Neuron (in vitro differentiated cells): ENCODE measurements at regions not wholly inside any gene's neighbourhood (a gene's known extent, or its start where the extent isn't known, plus 50 kb on each side); places are given as distances from the start of the nearest gene placed in this dataset.

Experiments used
- H2AFZ ChIP-seq: one replicate; pipeline ENCODE4 v1.6.1; 2013; ENCODE audit warnings: low read depth, mild to moderate bottlenecking, inconsistent platforms, low read length, moderate library complexity
- H3K27me3 ChIP-seq: one replicate; pipeline ENCODE4 v1.6.1; 2013; ENCODE audit warnings: low read length; ENCODE audit not compliant: insufficient read depth
- H3K36me3 ChIP-seq: one replicate; pipeline ENCODE4 v1.6.1; 2013; ENCODE audit warnings: low read length; ENCODE audit not compliant: insufficient read depth
- H3K4me1 ChIP-seq: one replicate; pipeline ENCODE4 v1.6.1; 2013; ENCODE audit warnings: low read length; ENCODE audit not compliant: insufficient read depth
- H3K4me3 ChIP-seq: 2 replicates; pipeline ENCODE4 v1.5.1; 2013; ENCODE audit warnings: mild to moderate bottlenecking, low read length, moderate library complexity
- H3K9me3 ChIP-seq: one replicate; pipeline ENCODE4 v1.6.1; 2013; ENCODE audit warnings: low read length

DNA sequence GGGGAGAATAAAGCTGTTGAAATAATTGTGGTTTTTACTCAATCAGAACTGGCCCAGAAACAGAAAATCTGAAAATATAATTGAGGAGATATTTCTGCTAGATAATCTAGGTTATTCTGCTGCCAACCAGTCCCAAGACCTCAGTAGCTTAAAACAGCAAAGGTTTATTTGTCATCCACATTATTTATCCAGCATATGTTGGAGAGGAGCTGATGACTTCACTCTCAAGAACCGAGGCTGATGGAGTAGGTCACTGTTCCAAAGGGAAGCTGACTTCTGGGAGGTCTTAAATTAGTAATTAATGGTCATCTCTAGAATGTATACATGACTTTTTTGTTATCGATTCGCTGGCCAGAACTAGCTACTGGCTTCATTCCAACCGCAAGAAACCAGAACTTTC lies 124.8 kb upstream of the CTNNA2 start:
- Histone ChIP-seq H3K4me1 (peaks cover 2% of the 10 kb centered on the region), H3K27me3 (no peaks in the 10 kb centered on the region), H2AFZ (no peak overlapping the region), H3K4me3 (no peak overlapping the region), H3K9me3 (no peaks in the 10 kb centered on the region), H3K36me3 (no peaks in the 10 kb centered on the region)

DNA sequence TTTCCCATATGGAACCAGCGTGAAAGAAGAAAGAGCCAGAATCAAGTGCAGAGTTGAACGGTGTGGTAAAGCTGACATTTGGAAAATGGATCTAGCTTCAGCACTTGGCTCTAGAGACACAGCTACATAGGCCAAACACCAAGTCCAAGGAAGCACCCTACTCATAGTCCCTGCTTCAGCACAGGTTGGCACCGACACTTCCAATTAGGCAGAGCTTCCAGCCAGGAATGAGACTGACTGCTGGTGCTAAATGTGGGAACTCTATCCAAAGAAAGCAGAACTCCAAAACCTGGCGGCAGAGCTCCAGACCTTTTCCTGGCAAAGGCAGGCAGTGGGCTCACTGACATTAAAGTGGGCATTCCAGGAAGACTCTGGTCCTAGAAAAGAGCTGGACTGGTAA lies 125.4 kb upstream of the CTNNA2 start:
- no peaks in the 10 kb centered on the region for H3K36me3 ChIP-seq
- no peaks in the 10 kb centered on the region for H3K9me3 ChIP-seq
- no peak overlapping the region for H2AFZ ChIP-seq
- no peaks in the 10 kb centered on the region for H3K27me3 ChIP-seq
- H3K4me1 ChIP-seq: no peaks in the 10 kb centered on the region
- no peak overlapping the region for H3K4me3 ChIP-seq

DNA sequence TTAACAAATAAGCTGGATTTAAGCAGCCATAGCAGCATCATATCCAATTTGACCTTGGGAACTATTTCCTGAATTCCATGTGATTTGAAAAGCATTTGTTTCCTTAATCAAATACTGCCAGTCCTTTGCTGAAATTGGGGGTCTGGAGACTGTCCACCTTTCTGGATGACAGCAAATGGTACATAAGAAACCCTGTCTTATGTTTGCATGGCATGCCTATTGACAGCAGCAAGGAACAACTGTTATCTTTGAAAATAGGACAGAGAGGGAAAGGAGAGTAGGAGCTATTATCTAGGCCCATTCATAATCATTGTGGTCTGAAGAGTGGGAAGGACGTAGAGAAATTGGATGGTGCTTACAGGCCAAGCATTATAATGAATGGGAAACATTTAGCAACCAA lies 129.2 kb upstream of the CTNNA2 start:
- Histone ChIP-seq H3K4me1 (no peaks in the 10 kb centered on the region), H3K27me3 (no peaks in the 10 kb centered on the region), H3K36me3 (no peaks in the 10 kb centered on the region), H3K4me3 (no peak overlapping the region), H3K9me3 (no peaks in the 10 kb centered on the region), H2AFZ (no peak overlapping the region)

DNA sequence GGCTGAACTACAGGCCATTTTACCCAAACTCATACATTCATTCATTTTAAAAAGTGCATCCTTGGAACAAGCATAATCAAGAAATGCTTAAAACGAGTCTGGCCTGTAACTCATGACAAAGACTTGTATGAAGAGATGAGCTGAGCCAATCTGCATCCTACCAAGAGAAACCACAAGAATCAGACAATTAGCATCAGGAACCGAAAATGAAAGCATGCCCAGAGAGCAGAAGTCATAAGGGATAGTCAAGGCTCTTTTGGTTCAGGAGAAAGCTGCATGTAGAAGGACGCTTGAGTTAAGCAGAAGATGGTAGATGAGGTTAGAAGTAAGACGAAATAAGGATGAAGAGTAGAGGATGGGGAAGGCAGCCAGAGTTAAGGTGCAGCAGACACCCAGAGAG lies 137.0 kb upstream of the CTNNA2 start:
- Histone ChIP-seq H3K36me3 (no peaks in the 10 kb centered on the region), H3K27me3 (no peaks in the 10 kb centered on the region), H3K4me3 (no peak overlapping the region), H3K9me3 (no peaks in the 10 kb centered on the region), H3K4me1 (no peaks in the 10 kb centered on the region), H2AFZ (no peak overlapping the region)

DNA sequence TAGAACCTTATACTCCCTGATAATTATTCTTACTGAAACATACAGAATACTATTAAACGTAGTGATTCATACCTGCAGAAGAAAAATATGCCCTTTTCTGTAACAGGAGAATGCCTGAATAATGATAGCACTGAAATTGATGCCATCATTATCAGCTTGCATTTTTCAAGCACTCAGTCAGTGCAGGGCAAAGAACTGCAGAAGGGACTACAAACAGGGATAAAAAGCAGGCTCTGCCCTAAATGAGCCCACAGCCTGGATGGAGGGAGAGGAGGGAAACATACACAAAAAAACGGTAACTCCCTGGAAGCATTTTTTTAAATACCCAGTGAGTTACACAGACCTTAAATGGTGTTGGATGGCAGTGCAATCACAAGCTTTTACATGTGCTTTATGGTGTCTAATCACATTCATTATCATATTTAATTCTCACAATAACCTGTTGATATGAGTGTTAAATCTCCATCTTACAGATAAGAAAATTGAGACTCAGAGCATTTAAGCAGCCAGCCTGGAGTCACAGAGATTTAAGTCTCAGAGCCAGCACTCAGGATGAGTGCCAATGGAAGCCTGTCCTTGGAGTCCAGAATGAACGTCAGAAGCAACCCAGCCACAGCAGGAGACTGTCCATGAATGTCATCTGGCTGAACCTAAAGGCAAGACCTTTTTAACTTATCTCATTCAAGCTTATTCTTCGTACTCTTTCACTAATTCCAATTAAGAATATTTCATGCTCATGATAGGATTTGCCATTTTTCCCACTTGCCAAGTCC lies 139.3 kb upstream of the CTNNA2 start:
- no peaks in the 10 kb centered on the region for H3K27me3 ChIP-seq
- no peak overlapping the region for H2AFZ ChIP-seq
- H3K4me1 ChIP-seq: no peaks in the 10 kb centered on the region
- no peak overlapping the region for H3K4me3 ChIP-seq
- no peaks in the 10 kb centered on the region for H3K36me3 ChIP-seq
- H3K9me3 ChIP-seq: no peaks in the 10 kb centered on the region

DNA sequence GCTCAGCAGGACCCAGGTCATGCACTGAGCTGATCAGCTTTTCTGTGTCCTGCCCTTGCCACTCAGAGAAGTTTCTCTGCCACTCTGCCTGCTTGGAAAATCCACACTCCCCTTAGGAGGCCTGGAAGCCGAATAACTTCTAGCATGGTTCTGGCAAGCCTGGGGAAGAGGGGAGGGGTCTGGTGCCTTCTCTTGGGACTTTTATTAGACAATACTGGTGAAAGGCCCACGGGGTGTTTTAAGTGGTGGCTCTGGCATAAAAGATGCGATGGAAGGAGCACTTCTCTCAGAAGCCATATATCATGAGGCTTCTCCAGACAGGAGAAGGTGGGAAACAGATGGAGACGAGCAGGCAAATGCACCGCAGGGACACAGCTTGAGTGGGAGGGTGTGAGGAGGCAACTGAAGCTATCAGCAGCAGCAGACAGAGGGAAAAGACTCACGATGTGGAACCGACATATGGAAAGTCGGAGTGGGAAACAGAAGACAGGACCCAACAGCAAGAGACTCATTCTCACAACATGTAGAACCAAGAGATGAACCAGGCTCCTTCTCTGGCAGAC lies 141.8 kb upstream of the CTNNA2 start:
- H3K9me3 ChIP-seq: no peaks in the 10 kb centered on the region
- H3K27me3 ChIP-seq: no peaks in the 10 kb centered on the region
- H3K4me3 ChIP-seq: no peak overlapping the region
- H2AFZ ChIP-seq: no peak overlapping the region
- no peaks in the 10 kb centered on the region for H3K36me3 ChIP-seq
- H3K4me1 ChIP-seq: no peaks in the 10 kb centered on the region

DNA sequence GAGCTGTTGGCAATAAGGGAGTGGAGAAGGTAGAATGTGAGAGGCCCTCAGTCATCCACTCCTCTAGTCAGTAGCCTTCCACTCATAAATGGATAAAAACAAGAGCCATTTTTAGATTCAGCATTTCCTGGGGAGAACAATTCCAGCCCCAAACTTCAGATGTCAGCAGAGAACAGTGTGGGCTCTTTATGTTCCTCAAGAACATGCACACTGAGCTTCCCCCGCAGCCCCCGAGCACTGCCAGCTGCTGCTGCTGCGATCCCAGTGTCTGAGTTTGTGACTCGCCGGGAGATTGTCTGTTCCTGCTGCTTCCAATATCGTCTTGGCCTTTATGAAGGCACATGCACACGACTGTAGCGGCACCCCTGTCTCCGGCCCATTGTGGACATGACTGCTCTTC lies 143.7 kb upstream of the CTNNA2 start:
- Histone ChIP-seq H3K4me1 (no peaks in the 10 kb centered on the region), H3K4me3 (no peak overlapping the region), H3K27me3 (no peaks in the 10 kb centered on the region), H2AFZ (no peak overlapping the region), H3K36me3 (no peaks in the 10 kb centered on the region), H3K9me3 (no peaks in the 10 kb centered on the region)

DNA sequence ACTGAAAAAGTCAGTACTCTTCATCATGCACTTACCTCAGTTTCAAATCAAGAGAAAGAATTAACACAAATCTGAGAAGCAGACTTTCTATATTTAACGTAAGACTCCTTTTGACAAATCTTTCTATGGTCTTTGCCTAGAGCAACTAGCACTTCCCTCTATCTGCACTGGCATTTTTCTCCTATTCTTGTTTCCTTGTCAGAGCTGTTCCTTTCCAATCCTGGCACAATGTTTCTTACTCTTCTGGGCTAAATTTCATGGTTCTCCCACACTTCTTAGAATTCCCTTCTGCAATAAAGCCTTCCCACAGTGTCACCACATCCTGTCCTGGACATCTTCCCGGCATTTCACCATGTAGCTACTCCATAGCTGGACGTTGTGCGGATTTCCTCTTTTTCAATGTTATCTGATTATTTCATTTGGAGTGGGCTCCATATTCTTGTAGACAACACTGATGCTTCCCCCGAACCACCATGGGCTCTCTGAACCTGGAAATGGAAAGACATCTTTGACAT lies 144.7 kb upstream of the CTNNA2 start:
- no peak overlapping the region for H3K4me3 ChIP-seq
- H3K9me3 ChIP-seq: no peaks in the 10 kb centered on the region
- no peak overlapping the region for H2AFZ ChIP-seq
- H3K4me1 ChIP-seq: no peaks in the 10 kb centered on the region
- H3K27me3 ChIP-seq: no peaks in the 10 kb centered on the region
- no peaks in the 10 kb centered on the region for H3K36me3 ChIP-seq

DNA sequence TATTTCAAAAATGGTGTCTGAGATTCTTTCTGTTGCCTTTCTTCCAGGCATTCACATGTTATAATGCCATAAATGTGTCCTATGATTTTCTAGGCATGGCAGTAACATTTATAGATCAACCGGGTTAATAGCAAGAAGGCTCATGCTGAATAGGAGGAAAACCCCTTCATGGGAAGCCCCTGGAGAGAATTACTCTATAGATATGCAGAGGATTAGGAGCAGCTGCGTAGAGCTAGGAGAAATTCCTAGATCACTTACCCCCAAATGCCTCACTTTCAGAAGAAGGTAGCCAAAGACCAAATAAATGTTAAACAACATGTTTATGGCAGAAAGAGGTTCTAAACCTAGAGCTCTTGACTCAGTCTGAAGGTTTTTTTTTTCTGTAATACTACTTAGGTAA lies 153.4 kb upstream of the CTNNA2 start:
- H2AFZ ChIP-seq: no peak overlapping the region
- no peaks in the 10 kb centered on the region for H3K4me1 ChIP-seq
- H3K36me3 ChIP-seq: no peaks in the 10 kb centered on the region
- no peaks in the 10 kb centered on the region for H3K9me3 ChIP-seq
- no peaks in the 10 kb centered on the region for H3K27me3 ChIP-seq
- H3K4me3 ChIP-seq: no peak overlapping the region

DNA sequence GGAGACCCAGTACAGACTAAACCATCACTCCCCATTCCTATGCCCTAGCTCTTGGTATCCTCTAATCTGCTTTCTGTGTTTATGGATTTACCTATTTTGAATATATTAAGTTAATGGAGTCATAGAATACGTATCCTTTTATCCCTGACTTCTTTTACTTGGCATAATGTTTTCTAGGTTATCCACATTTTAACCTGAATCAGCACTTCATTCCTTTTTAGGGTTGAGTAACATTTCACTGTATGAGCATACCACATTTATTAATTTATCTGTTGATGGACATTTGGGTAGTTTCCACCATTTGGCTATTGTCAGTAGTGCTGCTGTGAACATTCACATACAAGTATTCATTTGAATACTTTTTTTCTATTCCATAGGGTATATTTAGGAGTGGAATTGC lies 157.3 kb upstream of the CTNNA2 start:
- Histone ChIP-seq H3K4me1 (no peaks in the 10 kb centered on the region), H2AFZ (no peak overlapping the region), H3K36me3 (no peaks in the 10 kb centered on the region), H3K9me3 (no peaks in the 10 kb centered on the region), H3K27me3 (no peaks in the 10 kb centered on the region), H3K4me3 (no peak overlapping the region)

DNA sequence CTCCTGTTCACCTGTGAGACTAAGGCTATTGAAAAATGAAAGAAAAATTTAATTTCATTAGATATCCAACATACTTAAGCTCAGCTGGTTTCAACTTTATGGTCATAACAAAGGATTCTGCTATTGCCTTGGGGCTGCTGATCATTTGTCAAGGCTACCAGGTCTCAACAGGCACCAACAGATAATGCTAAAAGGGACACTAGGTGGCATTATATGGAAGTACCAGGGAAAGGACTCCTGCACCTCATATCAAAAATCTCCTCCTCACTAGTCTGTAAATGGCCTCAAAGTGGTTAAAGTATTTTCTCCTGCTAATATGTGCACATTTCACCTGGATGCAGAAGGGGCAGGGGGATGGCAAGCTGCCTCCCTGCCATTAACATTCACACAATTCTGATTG lies 167.9 kb upstream of the REG3A start:
- H3K9me3 ChIP-seq: no peaks in the 10 kb centered on the region
- no peaks in the 10 kb centered on the region for H3K36me3 ChIP-seq
- no peak overlapping the region for H2AFZ ChIP-seq
- H3K4me1 ChIP-seq: no peaks in the 10 kb centered on the region
- H3K4me3 ChIP-seq: no peak overlapping the region
- no peaks in the 10 kb centered on the region for H3K27me3 ChIP-seq

DNA sequence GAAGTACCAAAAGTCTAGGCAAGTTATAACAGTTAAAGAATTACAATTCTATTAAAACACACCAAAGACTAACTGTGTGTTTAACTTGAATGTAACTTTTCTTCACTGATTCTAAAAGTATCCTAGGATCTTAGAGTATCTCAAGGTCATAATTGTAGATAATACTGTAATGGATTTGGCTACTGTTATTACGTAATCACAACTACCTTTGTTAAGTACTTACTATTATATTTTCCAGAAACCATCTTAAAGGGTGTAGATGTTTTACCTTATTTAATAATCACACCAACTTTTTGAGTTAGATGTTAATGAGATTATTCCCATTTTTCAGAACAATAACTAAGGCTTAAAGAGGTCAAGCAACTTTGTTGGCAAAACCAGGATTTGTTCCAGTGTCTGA lies 161.3 kb upstream of the REG3A start:
- no peaks in the 10 kb centered on the region for H3K4me1 ChIP-seq
- no peak overlapping the region for H3K4me3 ChIP-seq
- H3K9me3 ChIP-seq: no peaks in the 10 kb centered on the region

DNA sequence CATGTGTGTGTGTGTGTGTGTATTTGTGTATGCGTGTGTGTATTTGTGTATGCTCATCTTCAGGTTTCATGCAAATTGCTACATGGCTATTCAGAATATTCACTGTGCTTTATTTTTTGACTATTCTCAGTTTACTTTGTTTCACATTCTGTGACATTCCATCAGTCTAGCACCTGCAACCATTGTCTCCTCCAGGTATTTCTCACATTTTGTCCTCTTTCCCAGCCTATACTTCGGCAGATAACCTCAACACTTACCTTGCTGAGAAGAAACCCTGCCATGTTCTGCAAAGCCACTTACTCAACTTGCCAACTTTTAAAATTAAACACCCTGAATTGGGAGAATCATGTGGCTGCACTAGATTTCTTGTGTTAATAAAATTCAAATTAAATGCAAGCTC lies 135.4 kb upstream of the REG3A start:
- Histone ChIP-seq H3K36me3 (no peaks in the 10 kb centered on the region), H3K4me3 (no peak overlapping the region), H3K9me3 (no peaks in the 10 kb centered on the region), H2AFZ (no peak overlapping the region), H3K27me3 (no peaks in the 10 kb centered on the region), H3K4me1 (no peaks in the 10 kb centered on the region)

More for the DNA sequence above, 161.3 kb upstream of the REG3A start:
- Histone ChIP-seq H3K36me3 (no peaks in the 10 kb centered on the region), H3K27me3 (no peaks in the 10 kb centered on the region), H2AFZ (no peak overlapping the region)

DNA sequence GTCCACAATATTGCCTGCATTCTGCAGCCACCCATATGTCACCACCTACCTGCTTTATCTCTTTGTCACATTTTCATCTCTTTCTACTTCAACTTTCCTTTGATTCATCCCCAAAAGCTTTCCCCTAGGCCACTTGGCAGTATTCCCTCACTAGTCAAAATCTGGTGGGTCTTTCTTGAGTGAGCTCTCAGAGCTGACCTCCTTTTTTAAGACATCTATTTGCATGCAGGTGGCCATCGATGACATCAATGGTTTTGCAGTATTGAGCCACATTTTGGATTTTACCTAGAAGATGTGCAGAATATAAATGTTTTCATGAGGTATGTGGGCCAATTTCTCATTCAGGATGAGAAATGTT lies 133.4 kb upstream of the REG3A start:
- H3K36me3 ChIP-seq: no peaks in the 10 kb centered on the region
- H2AFZ ChIP-seq: no peak overlapping the region
- H3K4me3 ChIP-seq: no peak overlapping the region
- no peaks in the 10 kb centered on the region for H3K4me1 ChIP-seq
- no peaks in the 10 kb centered on the region for H3K27me3 ChIP-seq
- no peaks in the 10 kb centered on the region for H3K9me3 ChIP-seq
